ENCODE measurements at regions not wholly inside any gene's neighbourhood (a gene's known extent, or its start where the extent isn't known, plus 50 kb on each side); places are given as distances from the start of the nearest gene placed in this dataset.
A peak's percentile ranks its signal among the peaks of the same experiment; 100 is the strongest.
"Not testable (repeated sequence)": the region's sequence is repeated elsewhere in the genome, so short reads cannot be mapped to it uniquely, and the experiment has no call there.

GRCh38 chr1:118461154-118461553 is 276.1 kb upstream of the SPAG17 start:
- no peak for DNase-seq

GRCh38 chr1:118459871-118460270 is 274.8 kb upstream of the SPAG17 start:
- DNase-seq = no peak

DNA sequence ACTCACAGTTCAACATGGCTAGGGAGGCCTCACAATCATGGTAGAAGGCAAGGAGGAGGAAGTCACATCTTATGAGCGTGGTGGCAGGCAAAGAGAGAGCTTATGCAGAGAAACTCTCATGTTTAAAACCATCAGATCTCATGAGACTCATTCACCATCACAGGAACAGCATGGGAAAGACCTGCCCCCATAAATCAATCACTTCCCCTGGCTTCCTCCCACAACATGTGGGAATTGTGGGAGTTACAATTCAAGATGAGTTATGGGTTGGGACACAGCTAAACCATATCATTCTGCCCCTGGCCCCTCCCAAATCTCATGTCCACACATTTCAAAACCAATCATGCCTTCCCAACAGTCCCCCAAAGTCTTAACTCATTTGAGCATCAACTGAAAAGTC is 268.8 kb upstream of the SPAG17 start:
- not testable (repeated sequence) for DNase-seq

- DNase-seq = no peak
These were observed 260.1 kb upstream of the SPAG17 start for GRCh38 chr1:118445156-118445555.

DNA sequence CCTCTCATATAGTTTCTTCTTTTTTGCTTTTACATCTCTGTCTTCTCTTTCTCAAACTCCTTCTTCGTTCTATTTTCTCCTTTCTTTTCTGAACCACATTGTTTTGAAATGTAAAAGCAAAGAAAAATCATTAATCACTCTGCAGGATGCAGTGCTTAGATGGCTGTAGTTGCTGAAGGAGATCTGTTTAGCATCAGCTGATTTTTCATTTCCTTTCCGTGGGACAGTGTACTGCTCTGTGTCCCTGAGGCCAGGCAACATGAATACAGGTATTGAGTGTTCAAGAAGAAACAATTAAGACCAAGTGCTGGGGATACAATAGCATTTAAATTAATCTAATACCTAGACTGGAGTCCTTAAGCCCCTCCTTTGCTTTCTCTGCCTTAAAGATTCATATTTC is 257.2 kb upstream of the SPAG17 start:
- no peak for DNase-seq

DNA sequence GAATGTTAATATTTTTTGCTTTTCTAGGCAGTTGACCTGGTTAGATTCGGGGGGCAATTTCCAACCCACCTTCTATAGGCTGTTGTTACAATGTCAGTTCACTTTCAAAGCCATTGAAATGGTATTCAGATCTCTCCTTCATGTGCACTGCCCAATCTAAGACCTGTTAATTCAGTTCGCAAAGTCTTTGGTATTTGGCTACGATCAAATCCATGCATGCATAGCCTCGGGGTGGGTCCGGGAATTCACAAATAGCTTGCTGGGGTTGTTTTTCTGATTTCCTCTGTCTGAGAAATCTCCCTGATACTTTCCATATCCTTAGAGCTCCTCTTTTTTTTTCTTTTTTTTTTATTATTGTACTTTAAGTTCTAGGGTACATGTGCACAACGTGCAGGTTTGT is 252.6 kb upstream of the SPAG17 start:
- no peak for DNase-seq

- DNase-seq = no peak
These were observed 244.8 kb upstream of the SPAG17 start for GRCh38 chr1:118429856-118430255.

GRCh38 chr1:118421868-118422350 is 236.9 kb upstream of the SPAG17 start:
- DNase-seq = no peak

- no peak for DNase-seq
These were observed 219.0 kb upstream of the SPAG17 start for GRCh38 chr1:118404024-118404423.

GRCh38 chr1:118397496-118397859 is 212.4 kb upstream of the SPAG17 start:
- no peak for DNase-seq

DNA sequence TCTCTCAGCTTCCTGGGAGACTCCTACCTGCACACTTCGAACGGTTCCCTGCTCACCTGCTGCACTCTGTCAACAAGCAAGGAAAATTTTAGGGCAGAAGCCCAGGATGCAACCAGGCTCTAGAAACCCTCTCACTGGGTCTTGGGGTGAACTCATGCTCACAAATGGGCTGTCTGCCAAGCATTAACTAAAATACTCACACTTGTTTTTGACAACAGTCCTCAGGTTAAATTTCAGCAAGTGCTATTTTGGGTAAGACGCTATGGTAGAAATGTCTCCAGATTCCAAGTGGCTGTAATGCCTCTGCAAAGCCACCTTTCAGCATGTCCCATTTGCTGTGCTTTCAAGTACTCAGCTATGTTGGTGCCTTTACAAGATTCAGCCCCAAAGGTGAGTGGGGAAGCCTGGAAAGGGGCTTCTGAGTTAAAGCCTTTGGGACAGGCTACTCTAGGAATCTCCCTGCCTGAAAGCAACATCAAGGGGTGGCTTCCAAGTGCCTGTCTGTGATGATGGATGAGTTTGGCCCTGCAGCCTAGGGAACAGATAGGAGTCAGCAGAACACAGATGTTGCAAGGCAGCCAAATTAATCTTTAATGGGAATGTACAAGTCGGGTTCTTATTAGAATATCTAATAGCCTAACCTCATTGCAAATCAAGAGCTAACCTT is 211.9 kb upstream of the SPAG17 start:
- peak; percentile 38 for DNase-seq

DNA sequence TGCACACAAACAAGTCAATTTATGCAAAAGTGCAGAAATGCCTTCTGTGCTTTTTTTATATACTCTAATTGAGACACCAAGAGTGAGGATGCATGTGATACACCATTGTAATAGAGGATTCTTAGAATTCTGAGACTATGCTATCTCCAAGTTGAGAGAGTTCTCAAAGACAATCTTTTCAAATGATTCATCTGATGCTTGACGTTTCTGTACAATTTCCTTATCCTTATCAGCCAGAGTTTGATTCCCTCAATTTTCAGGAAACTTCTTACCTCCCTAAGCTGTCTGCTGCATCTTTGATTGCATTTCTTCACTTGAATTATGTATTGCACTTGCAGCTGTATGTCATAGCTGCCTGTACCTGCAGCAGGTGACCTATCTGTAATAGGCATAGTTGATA is 211.3 kb upstream of the SPAG17 start:
- no peak for DNase-seq

- DNase-seq = no peak
These were observed 210.5 kb upstream of the SPAG17 start for GRCh38 chr1:118395430-118395991.

GRCh38 chr1:118390955-118391354 is 205.9 kb upstream of the SPAG17 start:
- no peak for DNase-seq

- DNase-seq = no peak
These were observed 203.4 kb upstream of the SPAG17 start for GRCh38 chr1:118388301-118388959.

DNA sequence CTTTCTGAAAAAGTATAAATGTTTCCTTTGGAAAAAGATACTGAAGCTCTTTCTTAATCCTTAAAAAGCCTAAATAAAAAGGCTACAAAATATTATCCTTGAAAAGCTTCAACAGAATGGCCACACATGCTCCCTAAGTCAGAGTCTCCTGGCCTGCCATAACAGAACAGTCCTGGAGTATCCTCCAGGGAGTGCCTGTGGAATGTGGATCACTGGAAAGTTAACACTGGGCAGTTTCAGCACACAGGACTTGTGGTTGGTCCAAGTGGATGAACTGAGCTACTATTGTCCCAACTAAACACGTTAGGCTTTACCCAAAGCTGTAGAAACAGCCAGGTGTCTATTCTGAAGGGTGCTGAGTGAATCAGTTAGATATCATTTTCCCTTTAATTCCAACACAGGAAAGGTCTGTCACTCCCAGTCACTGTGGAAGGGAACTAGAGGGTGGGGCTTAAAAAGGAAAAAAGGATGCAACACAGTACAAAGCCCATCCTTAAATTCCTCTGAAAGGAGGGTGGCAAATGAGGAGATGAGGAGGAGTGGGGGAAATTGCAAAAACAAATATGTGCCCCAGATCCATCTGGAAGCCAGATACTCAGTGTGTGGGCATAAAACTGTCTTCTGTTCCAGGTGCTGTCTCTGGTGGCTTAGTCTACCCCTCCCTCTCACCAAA is 196.3 kb upstream of the SPAG17 start:
- no peak for DNase-seq

DNA sequence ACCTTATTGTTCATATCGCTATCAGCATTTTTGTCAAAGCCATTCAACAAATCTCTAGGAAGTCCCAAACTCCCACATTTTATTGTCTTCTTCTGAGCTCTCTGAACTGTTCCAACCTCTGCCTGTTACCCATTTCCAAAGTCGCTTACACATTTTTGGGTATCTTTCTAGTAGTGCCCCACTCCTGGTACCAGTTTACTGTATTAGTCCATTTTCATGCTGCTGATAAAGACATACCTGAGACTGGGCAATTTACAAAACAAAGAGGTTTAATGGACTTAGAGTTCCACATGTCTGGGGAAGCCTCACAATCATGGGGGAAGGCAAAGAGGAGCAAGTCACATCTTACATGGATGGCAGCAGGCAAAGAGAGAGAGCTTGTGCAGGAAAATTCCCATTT is 192.2 kb upstream of the SPAG17 start:
- DNase-seq = not testable (repeated sequence)

DNA sequence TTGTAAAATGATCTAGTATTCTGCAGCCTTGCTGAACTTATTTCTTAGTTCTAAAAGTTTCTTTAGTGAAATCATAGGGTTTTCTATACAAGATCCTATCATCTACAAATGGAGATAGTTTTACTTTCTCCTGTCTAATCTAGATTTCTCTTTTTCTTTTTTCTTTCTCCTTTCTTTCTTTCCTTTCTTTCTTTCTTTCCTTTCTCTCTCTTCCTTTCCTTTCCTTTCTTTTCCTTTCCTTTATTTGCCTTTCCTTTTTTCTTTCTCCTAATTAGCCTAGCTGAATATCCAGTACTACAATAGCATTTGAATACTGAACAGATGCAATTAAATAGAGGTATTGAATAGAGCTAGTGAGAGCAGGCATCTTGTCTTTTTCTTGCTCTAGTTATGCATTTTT is 186.6 kb upstream of the SPAG17 start:
- DNase-seq = no peak

GRCh38 chr1:118370861-118371260 is 185.8 kb upstream of the SPAG17 start:
- DNase-seq = no peak

DNA sequence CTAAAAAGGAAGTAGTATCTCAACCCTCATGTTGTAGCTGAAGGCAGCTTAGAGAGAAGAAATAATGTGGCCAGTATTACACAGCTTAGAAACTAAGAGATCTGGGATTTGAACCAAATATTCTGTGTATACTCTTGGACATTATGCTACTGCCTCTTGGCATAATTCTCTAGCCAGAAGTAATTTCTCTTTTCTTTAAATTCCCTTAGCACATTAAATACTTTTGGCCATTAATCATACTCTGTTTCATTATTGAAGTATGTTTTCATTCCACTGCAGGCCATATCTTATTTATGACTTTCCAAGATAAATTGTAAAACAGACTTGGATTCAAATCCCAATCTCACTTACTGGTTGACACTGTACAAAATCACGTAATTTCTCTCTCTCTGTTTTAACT is 181.3 kb upstream of the SPAG17 start:
- DNase-seq = no peak

GRCh38 chr1:118364882-118365281 is 179.9 kb upstream of the SPAG17 start:
- DNase-seq = no peak

DNA sequence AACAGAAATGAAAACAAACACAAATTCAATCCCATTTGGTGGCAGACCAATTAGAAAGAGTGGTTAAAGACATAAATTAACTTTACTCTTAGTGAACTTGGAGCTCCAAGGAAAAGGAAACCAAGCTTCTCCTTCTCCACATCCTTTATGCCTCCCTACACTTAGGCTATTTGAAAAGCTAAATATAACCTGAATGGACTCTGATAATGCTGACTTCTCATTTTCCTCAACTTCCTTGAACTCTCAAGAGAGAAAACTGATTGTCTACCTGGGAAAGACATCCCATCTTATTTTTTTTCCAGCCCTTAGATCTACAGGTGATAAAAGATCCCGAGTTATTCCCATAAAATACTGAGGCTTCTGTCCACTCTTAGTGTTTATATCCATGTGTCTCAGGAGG is 178.4 kb upstream of the SPAG17 start:
- no peak for DNase-seq

DNA sequence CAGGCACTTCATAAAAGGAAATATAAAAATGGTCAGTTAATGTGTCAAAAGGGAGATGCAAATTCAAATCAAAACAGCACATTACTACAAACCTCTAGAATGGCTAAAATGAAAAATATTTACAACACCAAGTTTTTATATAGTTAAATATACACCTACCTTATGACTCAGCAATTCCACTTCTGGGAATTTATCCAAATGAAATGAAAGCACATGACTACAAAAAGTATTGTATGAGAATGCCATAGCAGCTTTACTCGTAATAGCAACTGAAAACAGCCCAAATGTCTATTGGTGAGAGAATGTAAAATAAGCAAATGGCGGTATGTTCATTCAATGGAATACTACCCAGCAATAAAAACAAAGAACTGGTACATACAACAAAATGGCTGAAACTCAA is 175.8 kb upstream of the SPAG17 start:
- no peak for DNase-seq

Measured in muscle of arm (tissue), 1 donor.